Lung (tissue), 9 donors: ENCODE measurements at regions not wholly inside any gene's neighbourhood (a gene's known extent, or its start where the extent isn't known, plus 50 kb on each side); places are given as distances from the start of the nearest gene placed in this dataset.
A peak's percentile ranks its signal among the peaks of the same experiment; 100 is the strongest.
"Not testable (repeated sequence)": the region's sequence is repeated elsewhere in the genome, so short reads cannot be mapped to it uniquely, and the experiment has no call there.

ENCODE experiments used
- ATAC-seq: fragments of 200-7000 bp; cut with Tn5 transposase; one replicate; pipeline ENCODE4 v1.9.1; 2020; ENCODE audit warnings: moderate number of reproducible peaks; ENCODE audit not compliant: insufficient read depth, low FRiP score
- DNase-seq, 3 donors: peaks; one replicate each; pipeline ENCODE4 v3.0.0-alpha.2; 2013 to 2017
- H3K27ac ChIP-seq, 2 donors: one replicate each; pipeline ENCODE4 v1.5.1; 2013; ENCODE audit warnings: mild to moderate bottlenecking in 2 of 2, moderate library complexity in 2 of 2, control low read depth in 1 of 2, inconsistent platforms in 1 of 2, low read depth in 1 of 2, low read length in 1 of 2
- H3K27me3 ChIP-seq, 3 donors: one replicate each; pipeline ENCODE4 v1.5.1; 2013; ENCODE audit warnings: low read length in 2 of 3; ENCODE audit not compliant: control insufficient read depth in 3 of 3, insufficient read depth in 3 of 3
- H3K36me3 ChIP-seq, 4 donors: one replicate each; pipeline ENCODE4 v1.5.1; 2013; ENCODE audit warnings: low read length in 4 of 4, mild to moderate bottlenecking in 1 of 4, moderate library complexity in 1 of 4; ENCODE audit not compliant: control insufficient read depth in 4 of 4, insufficient read depth in 4 of 4
- H3K4me1 ChIP-seq, 5 donors: one replicate each; pipeline ENCODE4 v1.5.1; 2013; ENCODE audit warnings: low read length in 5 of 5, mild to moderate bottlenecking in 2 of 5, moderate library complexity in 1 of 5; ENCODE audit not compliant: control insufficient read depth in 5 of 5, insufficient read depth in 5 of 5
- H3K4me3 ChIP-seq: one replicate; pipeline ENCODE4 v1.5.1; 2013; ENCODE audit warnings: mild to moderate bottlenecking, control low read depth, moderate library complexity
- H3K9ac ChIP-seq, 2 donors: one replicate each; pipeline ENCODE4 v1.5.1; 2013; ENCODE audit warnings: low read length in 2 of 2, control low read depth in 1 of 2; ENCODE audit not compliant: insufficient read depth in 1 of 2
- H3K9me3 ChIP-seq, 4 donors: one replicate each; pipeline ENCODE4 v1.5.1; 2013; ENCODE audit warnings: low read length in 3 of 4, mild to moderate bottlenecking in 1 of 4, moderate library complexity in 1 of 4; ENCODE audit not compliant: control insufficient read depth in 4 of 4, insufficient read depth in 3 of 4
- WGBS, 2 donors: extraction: QIAGEN DNeasy Blood & Tissue Kit; methylation state at CpG; one replicate each; pipeline ENCODE4 v1.1.7; 2013; 5-methylcytosine and 5-hydroxymethylcytosine counted together
- donor health status: Bipolar disorder and iron deficiency.
- donor health status: healthy.
- donor health status: DM: yes; HTN: yes; CAD: no.

- H3K4me1 ChIP-seq, H3K9ac ChIP-seq, H3K9me3 ChIP-seq, ATAC-seq, H3K27ac ChIP-seq, H3K4me3 ChIP-seq, H3K36me3 ChIP-seq, H3K27me3 ChIP-seq, DNase-seq: not testable (repeated sequence)
- WGBS, 2 donors = 51 to 78% methylated on average over 3 of the region's 3 CpGs
Observed at GRCh38 chr10:87416892-87417291, 59.3 kb downstream of the NUTM2D start.

GRCh38 chr10:87422641-87423040 lies 65.1 kb downstream of the NUTM2D start:
- H3K4me3 ChIP-seq, H3K27ac ChIP-seq, H3K4me1 ChIP-seq, ATAC-seq, H3K9ac ChIP-seq, DNase-seq, H3K27me3 ChIP-seq, H3K36me3 ChIP-seq, H3K9me3 ChIP-seq: not testable (repeated sequence)

DNA sequence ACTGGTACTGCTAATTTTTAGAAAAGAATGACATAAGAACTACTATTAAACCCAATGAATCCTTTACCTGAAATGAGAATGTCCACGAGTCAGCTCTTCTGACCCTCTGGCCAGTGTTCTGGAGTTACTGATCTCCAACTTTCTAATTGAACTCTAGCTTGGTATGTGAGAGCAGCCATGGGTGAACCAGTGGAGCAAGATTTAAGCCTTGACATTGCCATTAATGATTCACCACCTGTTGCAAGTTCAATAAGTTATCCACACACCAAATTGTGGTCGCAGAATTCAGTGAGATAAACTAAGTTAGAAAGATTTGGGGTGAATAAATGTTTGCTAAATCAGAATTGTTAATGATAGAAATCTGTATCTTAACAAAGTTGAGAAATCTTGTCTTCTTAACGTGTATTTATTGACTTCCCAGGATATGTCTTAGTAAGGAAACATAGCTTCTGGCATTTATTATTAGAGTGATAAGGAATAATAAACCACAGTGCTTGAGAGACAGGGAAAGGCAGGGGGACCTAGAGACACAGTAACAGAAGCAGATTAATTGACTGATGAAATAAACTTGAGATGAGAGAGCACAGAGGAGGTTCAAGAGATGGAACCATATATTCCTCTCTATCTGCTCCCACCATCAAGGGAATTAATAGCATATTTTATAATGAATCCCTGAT lies 67.3 kb downstream of the NUTM2D start:
- not testable (repeated sequence) for DNase-seq, H3K27ac ChIP-seq, H3K27me3 ChIP-seq, H3K36me3 ChIP-seq, H3K4me1 ChIP-seq, H3K9me3 ChIP-seq, ATAC-seq, H3K9ac ChIP-seq, H3K4me3 ChIP-seq
- 62 to 78% methylated on average over 3 of the region's 3 CpGs for WGBS, 2 donors

GRCh38 chr10:87433836-87434235 lies 70.9 kb upstream of the MINPP1 start:
- H3K9ac ChIP-seq, DNase-seq, H3K27ac ChIP-seq, H3K4me1 ChIP-seq, H3K27me3 ChIP-seq, H3K36me3 ChIP-seq, ATAC-seq, H3K4me3 ChIP-seq, H3K9me3 ChIP-seq: not testable (repeated sequence)
- WGBS, 2 donors = 44 to 47% methylated on average over 1 of the region's 4 CpGs

DNA sequence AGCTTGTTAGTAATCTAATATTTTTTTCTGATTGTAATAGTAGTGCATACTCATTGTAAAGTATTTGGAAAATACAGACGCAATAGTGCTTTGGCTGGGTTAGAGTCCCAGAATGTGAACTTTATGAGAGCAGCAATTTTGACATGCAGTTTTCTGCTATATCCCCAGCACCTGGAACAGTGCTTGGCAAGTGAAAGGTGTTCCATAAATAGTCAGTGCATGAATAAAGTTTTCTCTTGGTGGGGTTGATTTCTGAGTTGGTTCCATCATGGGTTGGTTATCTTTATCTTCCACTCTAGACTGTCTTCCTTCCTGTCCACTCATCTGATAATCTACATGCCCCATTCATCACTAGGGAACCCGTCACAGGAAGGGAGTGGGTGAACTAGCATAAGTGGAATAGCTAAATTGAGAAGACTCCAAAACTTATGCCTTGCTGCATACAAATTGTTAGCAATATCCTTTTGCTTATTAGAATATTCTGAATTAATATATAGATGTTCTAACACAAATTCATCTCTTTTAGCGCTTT lies 69.3 kb upstream of the MINPP1 start:
- not testable (repeated sequence) for DNase-seq, H3K27ac ChIP-seq, H3K27me3 ChIP-seq, H3K4me1 ChIP-seq, H3K9me3 ChIP-seq, H3K36me3 ChIP-seq, H3K4me3 ChIP-seq, ATAC-seq, H3K9ac ChIP-seq
- WGBS, 2 donors = 77 to 90% methylated on average over 1 to 2 of the region's 3 CpGs

- peak; percentile 91 for ATAC-seq
- H3K36me3 ChIP-seq, H3K9ac ChIP-seq, DNase-seq, H3K4me1 ChIP-seq, H3K4me3 ChIP-seq, H3K27me3 ChIP-seq, H3K27ac ChIP-seq, H3K9me3 ChIP-seq: not testable (repeated sequence)
- 0 to 2% methylated on average over 5 to 12 of the region's 14 CpGs for WGBS, 2 donors
Observed at GRCh38 chr10:87436104-87436503, 68.6 kb upstream of the MINPP1 start.

DNA sequence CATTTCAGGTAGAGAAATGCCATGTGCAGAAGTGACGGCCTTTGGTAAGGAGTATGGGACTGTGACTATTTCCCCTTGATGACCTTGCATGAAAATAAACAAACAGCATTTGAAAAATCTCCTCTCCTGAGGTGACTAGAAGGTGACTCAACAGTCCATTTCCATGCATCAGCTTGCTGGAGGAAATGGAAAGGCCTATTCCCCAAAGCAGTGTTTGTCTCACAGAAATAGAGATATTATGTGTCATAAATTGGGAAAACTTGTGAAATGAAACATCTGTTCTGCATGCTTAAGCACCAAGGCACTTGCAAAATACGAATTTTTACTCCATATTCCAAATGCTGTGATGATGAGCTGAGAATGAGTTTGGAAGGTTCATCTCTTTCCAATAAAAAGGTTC lies 67.2 kb upstream of the MINPP1 start:
- not testable (repeated sequence) for H3K9me3 ChIP-seq, H3K4me3 ChIP-seq, H3K36me3 ChIP-seq, H3K27me3 ChIP-seq, H3K4me1 ChIP-seq, ATAC-seq, H3K9ac ChIP-seq, H3K27ac ChIP-seq
- peak in 2 of 3 donors; percentile 56 to 76 for DNase-seq
- WGBS, 2 donors = 60 to 65% methylated on average over 1 of the region's 2 CpGs
